SK-N-DZ (cell line): ENCODE measurements at regions not wholly inside any gene's neighbourhood (a gene's known extent, or its start where the extent isn't known, plus 50 kb on each side); places are given as distances from the start of the nearest gene placed in this dataset.
"Not testable (repeated sequence)": the region's sequence is repeated elsewhere in the genome, so short reads cannot be mapped to it uniquely, and the experiment has no call there.

Experiments used
- DNase-seq: peaks from one replicate; pipeline ENCODE4 v3.0.0-alpha.2; 2015; ENCODE audit warnings: low spot score

DNA sequence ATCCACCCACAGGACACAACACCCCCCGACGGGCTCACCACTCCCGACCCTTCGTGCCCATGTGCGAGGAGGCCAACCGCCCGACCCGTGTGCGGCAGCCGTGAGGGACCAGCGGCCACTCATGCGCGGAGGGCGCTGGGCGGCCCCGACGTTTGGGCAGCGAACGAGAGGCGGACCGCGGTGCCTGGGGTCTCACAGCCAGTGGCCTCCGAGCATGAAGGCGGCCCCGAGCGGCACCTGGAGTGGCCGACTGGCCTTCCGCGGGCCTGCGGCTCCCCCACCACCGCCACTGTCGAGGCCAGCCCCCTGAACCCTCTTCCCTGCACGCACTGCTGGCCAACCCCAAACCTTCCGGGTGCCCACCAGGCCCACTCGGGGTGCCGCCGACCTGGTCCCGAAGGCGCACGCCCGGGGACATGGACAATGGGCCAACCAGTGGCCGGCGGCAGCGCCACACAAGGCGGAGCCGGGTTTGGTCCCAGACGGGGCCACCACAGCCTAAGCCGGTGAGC lies 4274.9 kb upstream of the OR11H1 start:
- no peak for DNase-seq

DNA sequence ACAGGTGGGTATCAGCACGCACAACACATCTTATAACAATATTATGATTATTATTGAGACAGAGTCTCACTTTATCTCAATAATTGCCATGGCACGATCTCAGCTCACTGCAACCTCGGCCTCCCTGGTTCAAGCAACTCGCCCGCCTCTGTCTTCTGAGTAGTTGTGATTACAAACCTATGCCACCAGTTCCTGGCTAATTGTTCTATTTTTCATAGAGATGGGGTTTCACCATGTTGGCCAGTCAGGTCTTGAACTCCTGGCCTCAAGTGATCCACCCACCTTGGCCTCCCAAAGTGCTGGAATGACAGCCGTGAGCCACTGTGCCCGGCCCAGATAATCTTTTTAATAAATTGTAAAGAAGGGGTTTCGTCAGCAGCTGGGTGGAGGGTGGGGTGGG lies 4257.0 kb upstream of the OR11H1 start:
- not testable (repeated sequence) for DNase-seq

DNA sequence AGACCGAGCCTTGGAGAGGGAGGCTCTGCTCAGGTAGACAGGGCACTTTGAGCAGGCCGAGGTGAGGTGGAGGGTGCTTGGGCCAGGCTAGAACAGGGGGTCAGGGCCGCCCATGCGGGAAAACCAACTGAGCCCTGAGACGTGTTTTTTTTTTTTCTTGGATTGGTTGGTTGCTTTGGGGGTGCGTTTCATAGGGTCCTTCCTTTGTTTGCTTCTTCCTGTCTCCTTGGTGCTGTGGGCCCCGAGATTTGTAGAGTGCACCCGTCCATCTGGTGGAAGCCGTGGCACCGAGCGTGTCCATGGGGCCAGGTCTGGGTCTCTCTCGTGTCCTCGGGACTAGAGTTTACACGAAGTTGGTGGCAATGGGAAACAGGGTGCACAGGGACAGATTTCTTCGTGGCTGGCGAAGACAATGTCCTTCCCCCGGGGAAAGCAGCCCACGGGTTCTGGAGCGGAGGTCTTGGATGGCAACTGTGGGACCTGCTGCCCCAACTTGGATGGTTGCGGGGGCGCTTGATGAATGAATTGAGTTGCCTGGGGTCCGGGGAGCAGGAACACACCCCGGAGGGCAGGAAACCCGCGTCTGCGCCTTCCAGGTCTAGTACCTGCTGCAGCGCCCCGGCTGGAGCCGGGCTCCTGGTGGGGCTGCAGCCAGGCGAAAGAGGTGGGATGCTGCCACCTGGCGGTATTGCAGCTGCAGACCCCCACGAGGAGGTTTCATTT lies 4242.7 kb upstream of the OR11H1 start:
- peak; percentile 50 for DNase-seq

DNA sequence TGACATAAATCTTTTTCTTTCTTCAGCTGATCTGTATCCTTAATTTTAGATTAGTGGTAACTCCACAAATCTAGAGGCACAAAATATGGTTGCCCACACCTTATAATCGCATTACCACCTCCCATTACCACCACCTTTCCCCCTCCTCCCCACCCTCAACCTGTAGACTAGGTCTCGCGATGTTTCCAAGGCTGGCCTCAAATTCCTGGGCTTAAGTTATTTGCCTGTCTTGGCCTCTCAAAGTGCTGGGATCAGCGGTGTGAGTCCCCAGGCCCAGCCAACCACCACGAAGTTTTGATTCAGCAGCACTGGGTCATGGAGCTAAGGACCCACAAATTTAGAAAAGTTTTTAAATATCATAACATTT lies 4242.2 kb upstream of the OR11H1 start:
- not testable (repeated sequence) for DNase-seq

DNA sequence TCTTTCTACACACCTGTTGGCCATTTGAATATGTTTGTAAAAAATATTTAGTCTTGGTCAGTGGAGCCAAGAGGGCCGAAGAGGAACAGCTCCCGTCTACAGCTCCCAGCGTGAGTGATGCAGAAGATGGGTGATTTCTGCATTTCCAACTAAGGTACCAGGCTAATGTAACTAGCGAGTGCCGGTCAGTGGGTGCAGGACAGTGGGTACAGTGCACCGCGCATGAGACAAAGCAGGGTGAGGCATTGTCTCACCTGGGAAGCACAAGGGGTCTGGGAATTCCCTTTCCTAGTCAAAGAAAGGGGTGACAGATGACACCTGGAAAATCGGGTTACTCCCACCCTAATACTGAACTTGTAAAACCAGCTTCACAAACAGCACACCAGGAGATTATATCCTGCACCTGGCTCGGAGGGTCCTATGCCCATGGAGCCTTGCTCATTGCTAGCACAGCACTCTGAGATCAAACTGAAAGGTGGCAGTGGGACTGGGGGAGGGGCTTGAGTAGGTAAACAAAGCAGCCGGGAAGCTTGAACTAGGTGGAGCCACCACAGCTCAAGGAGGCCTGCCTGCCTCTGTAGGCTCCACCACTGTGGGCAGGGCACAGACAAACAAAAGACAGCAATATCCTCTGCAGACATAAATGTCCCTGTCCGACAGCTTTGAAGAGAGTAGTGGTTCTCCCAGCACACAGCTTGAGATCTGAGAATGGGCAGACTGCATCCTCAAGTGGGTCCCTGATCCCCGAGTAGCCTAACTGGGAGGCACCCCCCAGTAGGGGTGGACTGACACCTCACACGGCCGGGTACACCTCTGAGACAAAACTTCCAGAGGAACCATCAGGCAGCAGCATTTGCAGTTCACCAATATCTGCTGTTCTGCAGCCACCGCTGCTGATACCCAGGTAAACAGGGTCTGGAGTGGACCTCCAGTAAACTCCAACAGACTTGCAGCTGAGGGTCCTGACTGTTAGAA lies 4239.5 kb upstream of the OR11H1 start:
- not testable (repeated sequence) for DNase-seq

DNA sequence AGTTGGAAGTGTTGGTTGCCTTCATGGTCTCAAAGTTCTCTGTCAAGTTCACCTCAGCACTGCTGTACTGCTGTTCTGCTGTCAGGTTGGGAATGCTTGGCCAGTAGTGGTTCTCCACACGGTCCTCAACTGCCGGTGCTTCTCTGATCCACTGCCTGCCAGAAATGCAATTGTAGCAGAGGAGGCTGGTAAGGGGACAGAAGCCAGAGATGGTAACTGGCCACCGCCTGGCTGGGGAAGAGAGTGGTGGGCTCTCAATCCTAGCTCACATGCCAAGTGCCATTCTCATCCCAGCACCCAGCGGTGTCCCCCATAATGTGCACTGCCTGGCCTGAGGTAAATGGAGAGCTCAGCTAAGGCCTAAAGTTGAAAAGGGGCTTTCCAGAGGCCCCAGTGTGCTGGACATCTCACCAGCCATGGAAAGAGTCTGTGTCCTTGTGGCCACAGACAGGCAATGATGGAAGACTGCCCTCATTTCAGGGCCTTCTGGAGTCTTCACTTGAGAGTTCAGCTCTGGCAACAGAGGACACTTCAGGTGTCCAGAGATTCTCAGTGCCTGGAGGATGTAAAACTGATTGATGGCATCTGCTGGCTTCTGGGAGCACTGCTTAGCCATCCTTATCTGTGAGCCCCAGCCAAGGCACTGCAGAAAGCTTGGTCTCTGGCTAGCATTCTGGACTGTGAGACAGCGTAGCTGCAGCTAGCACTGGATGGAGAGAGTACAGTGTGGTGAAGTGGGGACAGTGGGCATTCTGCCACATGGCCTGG lies 4229.7 kb upstream of the OR11H1 start:
- not testable (repeated sequence) for DNase-seq

DNA sequence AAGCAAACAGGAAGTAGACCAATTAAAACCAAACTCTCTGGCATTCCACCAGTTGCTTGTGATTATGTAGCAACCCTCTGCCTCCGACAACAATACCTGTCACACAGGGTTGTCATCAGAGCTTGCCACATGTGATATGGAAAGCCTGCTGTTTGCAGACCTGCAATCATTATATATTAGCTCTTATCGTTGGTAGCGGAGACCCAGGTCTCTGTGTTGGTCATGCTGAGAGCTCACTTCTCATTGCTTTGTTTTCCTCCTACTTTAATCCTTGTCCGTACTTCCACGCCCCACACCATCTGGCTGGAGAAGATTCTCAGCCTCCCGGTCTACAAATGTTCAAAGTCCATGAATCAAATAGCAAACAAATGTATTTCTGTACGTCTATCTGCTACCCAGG lies 4225.6 kb upstream of the OR11H1 start:
- DNase-seq: not testable (repeated sequence)

DNA sequence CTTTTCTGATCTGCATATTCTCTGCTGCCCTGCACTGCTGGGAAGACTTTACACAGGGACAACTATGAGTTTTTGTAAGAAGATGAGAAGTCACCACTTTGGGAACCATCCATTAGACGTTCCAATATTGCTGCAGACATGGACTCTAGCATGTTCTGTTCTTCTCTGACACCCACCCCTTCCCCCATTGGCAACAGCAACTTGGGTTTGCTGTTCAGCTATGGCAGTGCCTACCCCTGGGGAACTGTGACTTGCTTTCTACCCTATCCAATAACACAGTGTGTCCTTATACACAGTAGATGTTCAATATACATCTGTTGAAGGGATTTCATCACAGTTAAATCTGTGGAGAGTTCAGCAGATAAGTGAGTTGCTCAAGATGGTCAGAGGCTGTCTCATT lies 4225.1 kb upstream of the OR11H1 start:
- not testable (repeated sequence) for DNase-seq

DNA sequence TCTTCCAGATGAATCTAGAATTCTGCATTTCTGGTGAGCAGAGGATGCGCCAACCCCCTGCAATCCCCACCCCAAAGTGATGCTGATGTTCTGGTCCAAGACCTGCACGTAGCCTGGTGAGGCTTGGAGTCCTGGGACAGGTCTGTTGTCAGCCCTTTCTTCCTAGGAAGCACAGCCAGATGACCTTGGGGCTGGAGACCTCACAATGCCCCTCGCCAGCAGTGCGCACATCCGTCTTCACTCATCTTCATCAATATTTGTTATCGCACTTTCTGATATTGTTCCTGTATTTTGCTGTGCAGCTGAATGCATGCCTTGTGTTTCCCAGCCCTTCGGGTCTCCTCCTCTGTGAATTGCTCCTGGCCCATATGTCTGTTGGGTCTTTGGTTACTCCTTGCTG lies 4222.8 kb upstream of the OR11H1 start:
- DNase-seq: not testable (repeated sequence)

DNA sequence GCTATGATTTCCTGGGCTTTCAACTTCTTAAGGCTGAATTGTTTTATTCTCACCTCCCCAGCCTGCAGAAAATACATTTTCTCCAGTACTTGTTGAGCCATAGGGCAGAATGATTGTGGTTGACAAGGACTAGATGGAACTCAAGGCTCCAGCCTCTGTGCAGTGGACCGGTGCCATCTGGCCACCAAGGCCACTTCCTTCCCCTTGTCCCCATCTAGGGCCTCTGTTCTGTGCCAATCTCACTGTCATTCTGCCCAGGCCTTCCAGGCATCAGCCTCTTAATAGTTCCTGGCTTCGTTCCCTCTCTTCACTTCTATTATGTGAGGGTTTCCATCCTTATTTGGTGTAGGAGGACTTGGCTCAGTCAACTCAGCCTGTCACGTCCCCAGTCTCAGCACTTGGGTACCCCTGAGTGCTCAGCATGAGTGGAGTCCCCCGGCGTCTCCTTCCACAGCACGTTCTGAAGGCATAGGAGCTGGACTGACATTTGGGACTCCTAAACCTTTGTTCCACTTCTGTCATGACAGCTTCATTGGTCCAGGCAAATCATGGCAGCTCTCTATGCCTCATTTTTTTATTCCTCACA lies 4221.0 kb upstream of the OR11H1 start:
- DNase-seq: not testable (repeated sequence)

DNA sequence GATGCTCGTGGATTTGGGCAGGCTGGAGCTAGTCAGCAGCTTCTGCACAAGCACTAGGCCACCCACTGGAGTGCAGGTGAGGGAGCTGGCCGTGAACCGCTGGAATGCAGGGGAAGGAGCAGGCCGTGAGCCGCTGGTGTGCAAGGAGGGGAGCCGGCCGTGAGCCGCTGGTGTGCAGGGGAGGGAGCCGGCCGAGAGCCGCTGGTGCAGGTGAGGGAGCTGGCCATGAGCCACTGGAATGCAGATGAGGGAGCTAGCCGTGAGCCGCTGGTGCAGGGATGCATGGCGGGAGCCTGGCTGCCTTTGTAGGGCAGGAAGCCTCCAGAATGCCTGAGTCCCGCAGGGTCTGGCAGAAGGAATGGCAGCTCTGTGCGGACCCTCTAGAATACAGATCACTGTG lies 4220.0 kb upstream of the OR11H1 start:
- no peak for DNase-seq

DNA sequence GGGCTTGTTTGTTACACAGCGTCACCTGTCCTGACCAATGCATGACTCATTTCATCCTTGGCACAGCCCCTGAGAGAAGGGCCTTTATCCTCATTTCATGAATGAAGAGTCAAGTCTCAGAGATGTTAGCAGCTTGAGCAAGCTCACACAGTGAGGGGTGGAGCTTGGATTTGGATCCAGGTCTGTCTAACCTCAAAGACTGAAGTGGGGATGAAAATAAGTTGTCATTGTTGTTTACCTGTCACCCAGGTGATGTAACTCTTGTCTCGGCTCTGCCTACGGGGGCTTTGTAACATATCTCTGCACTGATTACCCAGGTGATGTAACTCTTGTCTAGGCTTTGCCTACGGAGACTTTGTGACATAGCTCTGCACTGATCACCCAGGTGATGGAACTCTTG lies 4218.2 kb upstream of the OR11H1 start:
- not testable (repeated sequence) for DNase-seq

DNA sequence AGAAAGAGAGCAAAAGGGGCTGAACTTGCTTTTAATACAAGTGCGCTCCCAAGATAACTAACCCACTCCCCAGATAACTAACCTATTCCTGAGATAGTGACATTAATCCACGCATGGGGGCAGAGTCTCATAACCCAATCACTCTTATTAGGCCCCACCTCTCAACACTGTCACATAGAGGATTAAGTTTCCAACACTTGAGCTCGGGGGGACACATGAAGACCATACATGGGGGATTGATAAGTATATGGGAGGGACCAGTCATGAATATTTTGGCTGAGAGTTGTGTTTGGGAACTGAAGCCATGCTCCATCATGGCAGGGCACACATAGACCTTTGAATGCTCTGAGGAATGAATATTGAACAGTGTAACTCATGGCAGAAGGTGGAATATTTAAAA lies 4217.3 kb upstream of the OR11H1 start:
- not testable (repeated sequence) for DNase-seq

DNA sequence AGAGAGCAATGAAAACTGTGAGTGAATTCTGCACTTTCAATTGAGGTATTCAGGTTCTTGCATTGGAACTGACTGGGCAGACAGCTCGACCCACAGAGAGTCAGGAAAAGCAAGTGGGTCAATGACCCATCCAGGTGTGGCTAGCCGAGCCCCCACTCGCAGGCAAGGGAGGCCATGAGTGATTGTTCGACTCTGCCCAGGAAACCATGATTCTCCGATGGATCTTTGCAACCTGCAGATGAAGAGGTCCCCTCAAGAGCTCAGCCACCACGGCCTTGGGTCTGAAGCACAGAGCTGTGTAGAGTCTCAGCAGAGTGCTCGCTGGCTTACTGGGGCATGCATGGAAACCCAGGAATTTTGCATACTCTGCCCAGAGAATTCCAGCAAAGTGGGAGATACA lies 4215.4 kb upstream of the OR11H1 start:
- DNase-seq: not testable (repeated sequence)

DNA sequence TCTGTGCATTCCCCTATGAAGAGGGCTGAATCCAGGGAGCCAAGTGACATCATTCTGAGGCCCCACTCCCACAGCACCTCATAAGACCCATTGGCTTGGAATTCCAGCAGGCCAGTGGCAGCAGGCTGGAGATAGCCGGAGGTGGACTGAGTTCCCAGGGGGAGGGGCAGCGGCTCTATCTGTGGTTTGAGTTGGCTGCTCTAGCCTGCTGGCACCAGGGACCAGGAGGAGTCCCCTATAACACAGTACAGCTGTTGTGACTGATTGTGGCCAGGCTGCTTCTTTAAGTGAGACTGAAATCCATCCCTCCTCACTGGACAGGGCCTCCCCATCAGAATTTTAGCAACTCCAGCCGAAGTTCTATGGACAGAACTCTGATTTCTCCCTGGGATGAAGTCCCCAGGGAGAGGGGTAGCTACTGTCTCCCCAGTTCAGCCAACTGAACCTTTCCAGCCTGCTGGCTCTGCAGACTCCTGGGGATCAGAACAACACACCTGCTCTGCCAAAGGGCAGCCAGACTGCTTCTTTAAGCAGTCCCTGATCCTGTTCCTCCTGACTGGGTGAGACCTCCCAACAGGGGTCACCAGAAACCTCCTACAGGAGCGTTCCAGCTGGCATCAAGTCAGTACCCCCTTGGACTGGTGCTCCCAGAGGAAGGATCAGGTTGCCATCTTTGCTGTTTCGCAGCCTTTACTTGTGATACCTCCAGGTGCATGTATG lies 4214.8 kb upstream of the OR11H1 start:
- DNase-seq: not testable (repeated sequence)

DNA sequence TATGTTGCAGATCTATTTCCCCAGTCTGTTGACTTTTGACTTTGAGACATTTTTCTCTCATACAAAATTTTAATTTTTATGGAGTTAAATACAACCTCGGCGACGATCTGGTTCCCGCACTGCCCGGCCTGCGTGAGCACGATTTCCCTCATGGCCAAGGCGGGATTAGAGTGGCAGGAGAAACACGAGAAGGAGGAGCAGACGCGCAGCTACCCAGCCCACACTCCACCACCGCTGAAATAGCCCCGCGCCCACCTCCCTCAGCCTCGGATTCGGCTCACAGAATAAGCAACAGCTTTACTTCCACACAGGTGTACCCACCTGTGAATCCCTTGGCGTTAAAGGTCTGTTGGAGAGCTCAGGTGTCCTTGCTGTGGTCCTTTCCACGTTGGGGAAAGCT lies 4209.4 kb upstream of the OR11H1 start:
- DNase-seq: not testable (repeated sequence)

DNA sequence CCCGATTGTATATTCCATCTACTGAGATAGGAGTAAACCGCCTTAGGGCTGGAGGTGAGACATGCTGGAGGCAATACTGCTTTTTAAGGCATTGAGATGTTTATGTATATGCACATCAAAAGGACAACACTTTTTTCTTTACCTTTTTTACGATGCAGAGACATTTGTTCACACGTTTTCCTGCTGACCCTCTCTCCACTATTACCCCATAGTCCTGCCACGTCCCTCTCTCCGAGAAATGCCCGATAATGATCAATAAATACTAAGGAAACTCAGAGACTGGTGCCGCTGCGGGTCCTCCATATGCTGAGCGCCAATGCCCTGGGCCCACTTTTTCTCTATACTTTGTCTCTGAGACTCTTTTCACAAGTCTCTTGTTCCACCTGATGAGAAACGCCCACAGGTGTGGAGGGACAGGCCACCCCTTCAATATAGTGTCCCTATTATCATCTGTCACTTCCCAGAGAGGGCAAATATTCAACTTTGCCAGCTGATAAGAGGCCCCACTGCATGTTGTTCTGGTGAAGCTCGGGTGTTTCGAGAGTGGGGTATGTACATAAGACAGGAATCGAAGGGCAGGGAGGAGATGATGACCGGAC lies 4203.5 kb upstream of the OR11H1 start:
- DNase-seq: not testable (repeated sequence)

DNA sequence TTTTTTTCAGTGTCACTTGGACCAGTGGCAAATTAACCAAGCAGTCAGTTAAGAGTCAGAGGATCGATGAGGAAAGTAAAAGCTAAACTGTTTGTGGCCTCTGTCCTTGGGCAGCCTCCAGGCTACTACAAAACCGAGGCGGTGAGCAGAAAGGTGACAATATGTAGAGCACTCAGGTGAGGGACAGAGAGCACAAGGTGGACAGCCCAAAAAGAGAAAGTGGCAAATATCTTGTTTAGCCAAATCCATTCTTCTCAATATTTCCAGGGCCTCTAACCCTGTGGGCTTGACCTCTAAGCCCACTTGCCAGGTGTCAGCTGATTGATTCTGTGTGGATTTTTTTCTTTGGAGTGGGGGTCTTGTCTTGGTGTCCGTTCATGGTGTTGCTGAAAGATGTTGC lies 4202.2 kb upstream of the OR11H1 start:
- no peak for DNase-seq

DNA sequence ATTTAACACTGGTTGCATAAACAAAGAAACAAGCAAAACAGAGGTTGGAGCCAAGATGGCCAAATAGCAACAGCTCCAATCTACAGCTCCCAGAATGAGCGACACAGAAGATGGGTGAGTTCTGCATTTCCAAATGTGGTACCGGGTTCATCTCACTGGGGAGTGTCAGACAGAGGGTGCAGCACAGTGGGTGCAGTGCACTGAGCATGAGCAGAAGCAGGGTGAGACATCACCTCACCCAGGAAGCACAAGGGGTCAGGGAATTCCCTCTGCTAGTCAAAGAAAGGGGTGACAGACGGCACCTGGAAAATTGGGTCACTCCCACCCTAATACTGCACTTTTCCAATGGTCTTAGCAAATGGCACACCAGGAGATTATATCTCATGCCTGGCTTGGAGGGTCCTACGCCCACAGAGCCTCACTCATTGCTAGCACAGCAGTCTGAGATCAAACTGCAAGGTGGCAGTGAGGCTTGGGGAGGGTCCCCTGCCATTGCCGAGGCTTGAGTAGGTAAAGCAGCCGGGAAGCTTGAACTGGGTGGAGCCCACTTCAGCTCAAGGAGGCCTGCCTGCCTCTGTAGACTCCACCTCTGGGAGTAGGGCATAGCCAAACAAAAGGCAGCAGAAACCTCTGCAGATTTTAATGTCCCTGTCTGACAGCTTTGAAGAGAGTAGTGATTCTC lies 4186.5 kb upstream of the OR11H1 start:
- not testable (repeated sequence) for DNase-seq

DNA sequence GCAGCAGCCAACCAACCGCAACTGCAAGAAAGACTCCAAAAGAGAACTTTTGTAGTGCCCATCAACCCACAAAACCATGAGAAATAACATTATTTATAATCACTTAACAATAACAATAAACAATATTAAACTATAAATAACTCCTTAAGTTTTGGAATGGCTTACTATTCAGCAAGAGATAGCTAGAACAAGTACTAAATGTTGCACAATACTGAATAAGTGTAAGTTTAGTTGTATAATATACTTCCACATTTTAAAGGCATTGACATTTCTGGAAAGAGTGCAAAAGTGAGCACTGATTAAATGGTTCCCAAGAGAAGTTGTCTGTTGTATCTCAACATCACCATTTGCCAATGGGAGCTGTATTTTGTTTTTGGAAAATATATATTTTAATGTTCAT lies 4176.8 kb upstream of the OR11H1 start:
- DNase-seq: not testable (repeated sequence)
